GM12874 (cell line): ENCODE measurements at regions not wholly inside any gene's neighbourhood (a gene's known extent, or its start where the extent isn't known, plus 50 kb on each side); places are given as distances from the start of the nearest gene placed in this dataset.

Source experiments
- TF ChIP-seq, protein P1 (sequence below): IDR thresholded peaks from 2 replicates; pipeline ENCODE4 v1.5.1; 2011; ENCODE audit warnings: low read depth, mild to moderate bottlenecking, control low read depth, low read length, moderate library complexity; ENCODE audit not compliant: insufficient read depth

DNA sequence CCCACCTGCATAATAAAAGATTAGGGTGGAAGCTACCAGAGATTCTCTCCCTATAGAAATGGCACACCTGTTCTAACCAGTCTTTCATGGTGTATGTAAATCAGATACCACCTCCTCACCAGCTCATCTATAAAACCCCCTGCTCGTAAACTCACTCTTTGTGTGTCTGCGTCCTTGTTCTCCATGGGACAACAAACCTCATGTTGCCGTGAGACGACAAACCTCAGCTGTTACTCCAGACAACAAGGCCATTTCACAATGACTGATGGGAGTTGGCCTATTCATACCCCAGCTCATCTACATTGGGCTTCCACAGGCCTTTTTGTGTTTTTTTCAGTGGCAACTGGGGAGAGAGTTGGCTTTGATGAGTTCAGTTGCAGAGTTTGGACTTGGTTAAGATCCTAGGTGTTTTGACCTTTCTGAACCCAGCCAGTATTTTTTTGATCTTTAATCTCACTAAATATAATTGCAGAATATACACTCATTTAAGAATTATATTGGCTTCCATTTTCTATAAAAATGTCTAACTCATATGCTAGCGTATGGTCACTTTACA, 96.6 kb upstream of the LRIG1 start:
- TF ChIP-seq, protein P1, sequence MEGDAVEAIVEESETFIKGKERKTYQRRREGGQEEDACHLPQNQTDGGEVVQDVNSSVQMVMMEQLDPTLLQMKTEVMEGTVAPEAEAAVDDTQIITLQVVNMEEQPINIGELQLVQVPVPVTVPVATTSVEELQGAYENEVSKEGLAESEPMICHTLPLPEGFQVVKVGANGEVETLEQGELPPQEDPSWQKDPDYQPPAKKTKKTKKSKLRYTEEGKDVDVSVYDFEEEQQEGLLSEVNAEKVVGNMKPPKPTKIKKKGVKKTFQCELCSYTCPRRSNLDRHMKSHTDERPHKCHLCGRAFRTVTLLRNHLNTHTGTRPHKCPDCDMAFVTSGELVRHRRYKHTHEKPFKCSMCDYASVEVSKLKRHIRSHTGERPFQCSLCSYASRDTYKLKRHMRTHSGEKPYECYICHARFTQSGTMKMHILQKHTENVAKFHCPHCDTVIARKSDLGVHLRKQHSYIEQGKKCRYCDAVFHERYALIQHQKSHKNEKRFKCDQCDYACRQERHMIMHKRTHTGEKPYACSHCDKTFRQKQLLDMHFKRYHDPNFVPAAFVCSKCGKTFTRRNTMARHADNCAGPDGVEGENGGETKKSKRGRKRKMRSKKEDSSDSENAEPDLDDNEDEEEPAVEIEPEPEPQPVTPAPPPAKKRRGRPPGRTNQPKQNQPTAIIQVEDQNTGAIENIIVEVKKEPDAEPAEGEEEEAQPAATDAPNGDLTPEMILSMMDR, result no peak

DNA sequence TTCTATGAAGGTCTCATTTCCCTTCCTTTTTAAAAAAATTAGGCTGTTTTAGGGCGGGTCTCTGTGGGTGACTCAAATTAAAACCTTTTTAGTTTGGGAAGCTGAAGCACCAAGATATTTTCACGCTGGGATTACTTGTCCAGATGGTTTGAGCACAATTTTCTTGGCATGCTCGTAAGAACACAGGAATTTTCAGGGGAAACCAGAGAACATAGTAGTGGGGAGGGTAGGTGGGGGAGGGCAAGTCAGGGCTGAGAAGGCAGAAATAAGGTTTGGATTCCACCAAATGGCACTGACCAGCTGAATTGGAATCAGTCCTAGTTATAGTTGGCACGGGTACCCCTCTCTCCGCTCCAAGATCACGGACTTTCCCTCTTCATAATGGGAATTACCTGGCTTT, 97.3 kb upstream of the LRIG1 start:
- TF ChIP-seq, protein P1, result no peak

DNA sequence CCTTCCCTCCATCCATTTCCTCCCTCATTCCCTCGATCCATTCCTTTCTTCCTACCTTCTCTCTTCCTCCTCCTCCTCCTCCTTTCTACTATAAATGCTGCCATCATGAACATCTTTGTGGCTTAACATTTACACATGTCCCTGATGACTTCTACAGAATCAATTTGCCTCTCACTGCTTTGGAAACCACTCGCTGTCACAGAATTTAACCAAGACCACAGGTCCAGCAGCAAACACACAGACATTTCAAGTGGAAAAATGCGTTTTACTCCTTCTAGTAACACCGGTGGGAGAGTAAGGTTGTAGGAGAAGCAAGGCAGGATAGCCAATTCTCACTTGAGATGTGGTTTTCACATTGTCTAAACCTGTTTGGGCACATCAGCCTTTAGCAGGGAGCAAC, 101.4 kb upstream of the LRIG1 start:
- TF ChIP-seq, protein P1, result no peak

DNA sequence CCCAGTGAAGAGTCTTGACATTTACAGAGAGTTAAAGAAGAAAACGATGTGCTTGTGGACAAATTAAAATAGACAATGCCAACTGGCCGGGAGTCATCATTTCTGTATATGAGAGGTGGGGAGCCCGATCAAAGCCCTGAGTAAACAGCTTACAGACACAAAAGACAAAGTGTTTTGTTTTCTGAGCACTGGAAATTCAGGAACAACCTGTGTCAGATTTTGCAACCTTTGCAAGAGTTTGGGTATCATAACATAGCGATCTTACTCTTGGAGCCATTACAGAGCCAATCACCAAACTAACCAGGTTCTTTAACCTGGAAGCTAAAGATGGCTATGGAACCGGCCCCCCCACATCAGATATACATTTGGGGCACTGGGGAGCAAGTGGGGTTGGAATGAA, 101.9 kb upstream of the LRIG1 start:
- TF ChIP-seq, protein P1, result no peak

DNA sequence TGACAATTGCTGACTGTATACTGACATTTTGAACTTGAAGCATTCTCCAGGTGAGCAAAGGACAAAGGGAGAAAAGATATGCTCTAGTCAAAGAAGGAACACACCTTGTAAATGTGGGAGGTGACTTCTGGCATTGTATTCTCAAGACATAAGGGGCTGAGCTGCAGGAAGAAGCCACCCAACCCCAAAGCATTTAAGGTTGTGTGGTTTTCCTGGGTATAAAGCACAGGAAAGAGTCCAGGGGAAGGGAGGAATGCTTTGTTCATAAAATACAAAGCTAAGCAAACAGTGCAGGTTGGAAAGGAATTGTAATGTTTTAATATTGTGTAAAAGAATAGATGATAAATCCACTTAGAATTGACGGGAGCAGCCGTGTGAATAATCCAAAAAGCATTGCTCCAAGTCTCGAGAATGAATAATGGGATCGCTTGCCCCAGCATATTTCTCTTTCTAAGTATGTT, 102.4 kb upstream of the LRIG1 start:
- TF ChIP-seq, protein P1, result no peak

DNA sequence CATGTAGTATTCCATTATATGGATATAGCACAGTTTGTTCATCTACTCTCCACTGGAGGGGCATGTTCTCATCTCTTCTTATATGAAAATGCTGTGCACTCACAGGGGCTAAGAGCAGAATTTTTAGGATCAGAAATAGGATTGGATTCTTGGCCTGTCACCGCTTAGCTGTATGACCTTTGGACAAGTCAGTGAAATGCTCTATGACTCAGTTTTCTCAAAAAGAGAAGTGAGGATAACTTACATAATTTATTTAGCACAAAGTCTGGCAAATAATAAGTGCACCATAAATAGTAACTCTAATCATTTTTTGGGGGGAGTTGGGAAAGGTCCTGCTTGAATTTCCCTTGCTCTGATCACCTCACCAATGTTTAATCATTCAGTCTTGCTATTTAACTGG, 103.7 kb upstream of the LRIG1 start:
- TF ChIP-seq, protein P1, result no peak

DNA sequence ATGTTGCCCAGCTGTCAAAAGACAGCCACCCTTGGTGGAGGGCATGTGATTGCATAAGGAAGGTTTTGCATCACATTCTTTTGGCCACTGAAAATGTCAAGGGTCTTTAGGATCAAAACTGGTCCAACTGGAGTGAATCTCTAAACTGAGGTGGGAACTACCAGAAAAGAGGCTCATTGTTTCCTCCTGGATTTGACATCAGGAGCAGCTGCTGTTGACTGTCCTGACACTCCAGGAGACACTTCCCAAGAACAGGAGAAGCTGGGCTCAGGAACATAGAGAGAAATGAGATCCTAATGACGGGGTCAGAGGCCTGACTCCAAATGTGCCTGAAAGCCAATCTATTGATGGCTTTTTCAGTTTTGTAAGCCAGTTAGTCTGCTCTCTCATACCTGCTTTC, 105.3 kb upstream of the LRIG1 start:
- TF ChIP-seq, protein P1, result no peak

DNA sequence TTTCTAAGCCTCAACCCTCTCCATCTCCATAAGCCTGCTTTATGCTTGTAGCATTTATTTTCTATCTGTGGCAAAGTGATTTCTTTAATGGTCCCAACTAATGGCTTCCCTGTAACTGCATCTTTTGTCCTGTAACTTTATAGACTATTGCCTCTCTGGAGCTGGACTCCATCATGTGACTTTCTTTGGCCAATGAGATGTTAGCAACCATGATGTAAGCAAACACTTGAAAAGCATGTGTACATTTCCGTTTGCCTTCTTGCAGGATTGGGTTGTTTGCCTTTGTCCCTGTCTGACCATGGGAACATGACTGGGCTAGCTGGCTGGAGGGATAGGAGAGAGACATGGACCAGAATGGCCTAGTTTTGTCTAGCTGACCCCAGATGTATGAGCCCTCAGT, 106.0 kb upstream of the LRIG1 start:
- TF ChIP-seq, protein P1, result no peak
